Activated T-cell treated with anti-CD3 and anti-CD28 coated beads, Interleukin-2, amount 50 U/mL, for 1 hour (primary cell): ENCODE measurements at regions not wholly inside any gene's neighbourhood (a gene's known extent, or its start where the extent isn't known, plus 50 kb on each side); places are given as distances from the start of the nearest gene placed in this dataset.
"Not testable (repeated sequence)": the region's sequence is repeated elsewhere in the genome, so short reads cannot be mapped to it uniquely, and the experiment has no call there.

Source experiments
- DNase-seq: peaks from one replicate; pipeline ENCODE4 v3.0.0-alpha.2; 2020

DNA sequence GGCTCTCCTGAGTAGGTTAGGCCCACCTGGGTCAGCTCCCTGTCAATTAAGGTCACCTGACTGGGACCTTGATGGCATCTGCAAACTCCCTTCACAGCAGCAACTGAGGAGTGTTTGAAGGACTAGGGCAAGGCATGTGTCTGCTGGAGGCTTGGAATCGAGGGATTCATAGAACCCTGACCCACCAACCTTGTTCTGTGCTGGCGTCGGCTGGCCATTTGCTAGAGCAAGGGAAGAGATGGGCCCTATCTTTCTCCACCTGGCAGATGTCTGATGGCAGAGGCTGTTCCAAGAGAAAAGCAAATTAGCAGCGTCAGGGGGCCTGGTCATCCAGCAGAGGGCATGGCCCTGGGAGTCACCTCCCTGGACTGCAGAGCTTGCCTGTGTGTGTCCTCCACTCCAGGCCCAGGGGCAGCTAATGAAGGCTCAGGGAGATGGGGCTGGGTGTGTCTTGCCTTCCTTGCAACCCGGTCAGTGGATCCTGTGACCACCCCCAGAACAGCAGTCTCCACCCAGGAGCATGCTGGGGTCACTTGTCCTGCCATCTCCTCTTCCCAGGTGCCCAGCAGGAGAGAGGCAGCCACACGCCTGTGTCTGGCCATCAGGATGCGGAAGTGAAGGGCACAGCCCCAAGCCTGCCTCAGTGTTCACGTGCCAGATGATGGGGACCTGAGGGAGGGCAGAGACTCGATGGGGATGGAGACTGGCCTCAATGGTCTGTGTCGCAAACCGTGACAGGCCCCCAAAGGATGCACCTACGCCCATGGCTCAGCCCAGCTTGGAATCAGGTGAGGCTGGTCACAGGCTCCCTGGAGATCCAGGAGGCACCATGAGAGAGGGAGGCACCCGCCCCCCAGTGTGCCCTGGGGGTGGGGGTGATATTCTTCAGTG, 53.9 kb downstream of the BARX1 start:
- no peak for DNase-seq

GRCh38 chr9:93900436-93900819, 54.7 kb downstream of the BARX1 start:
- no peak for DNase-seq

- no peak for DNase-seq
Observed at GRCh38 chr9:93899609-93900435, 55.3 kb downstream of the BARX1 start.

- DNase-seq = no peak
Observed at GRCh38 chr9:93898502-93899426, 56.4 kb downstream of the BARX1 start.

GRCh38 chr9:93898026-93898425, 57.1 kb downstream of the BARX1 start:
- no peak for DNase-seq

DNA sequence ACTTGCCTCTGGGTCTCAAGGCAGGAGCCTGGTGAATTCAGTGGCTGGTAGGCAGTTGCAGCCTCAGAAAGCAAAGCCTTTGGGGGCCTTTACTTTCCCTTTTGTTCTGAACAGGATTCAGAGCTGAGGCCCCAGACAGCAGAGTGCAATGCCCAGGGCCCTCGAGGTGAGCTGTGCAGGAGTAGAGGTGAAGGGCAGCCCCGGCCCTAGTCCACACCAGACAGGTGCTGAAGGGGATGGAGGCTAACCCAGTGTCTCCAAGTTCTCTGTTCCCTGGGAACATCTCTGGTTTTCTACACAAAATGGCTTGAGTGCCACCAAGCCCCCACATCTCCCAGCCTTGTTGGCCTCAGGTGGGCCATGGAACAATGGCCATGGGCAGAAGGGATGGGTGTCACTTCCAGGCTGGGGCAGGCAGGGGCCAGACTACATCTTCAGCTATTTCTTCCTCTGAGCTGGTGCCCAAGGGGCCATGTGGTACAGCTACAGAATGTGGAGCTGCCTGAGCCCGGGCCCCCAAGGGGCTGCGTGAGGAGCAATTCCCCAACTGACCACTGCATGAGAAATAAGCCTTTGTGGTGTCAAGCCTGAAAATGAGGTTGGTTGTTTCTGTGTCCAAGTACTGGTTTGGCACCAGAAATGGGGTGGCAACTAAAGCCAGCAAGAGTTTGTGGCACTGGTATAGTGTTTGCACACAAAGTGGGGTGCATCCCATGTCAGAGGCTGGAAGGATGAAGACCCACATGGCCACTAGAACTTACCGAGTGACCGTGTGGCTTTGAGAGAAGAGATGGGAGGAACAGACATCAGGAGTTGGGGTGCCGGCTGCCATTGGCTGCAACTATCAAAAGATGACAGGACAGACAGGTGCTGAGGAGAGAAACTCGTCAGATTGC, 57.8 kb downstream of the BARX1 start:
- DNase-seq = no peak

DNA sequence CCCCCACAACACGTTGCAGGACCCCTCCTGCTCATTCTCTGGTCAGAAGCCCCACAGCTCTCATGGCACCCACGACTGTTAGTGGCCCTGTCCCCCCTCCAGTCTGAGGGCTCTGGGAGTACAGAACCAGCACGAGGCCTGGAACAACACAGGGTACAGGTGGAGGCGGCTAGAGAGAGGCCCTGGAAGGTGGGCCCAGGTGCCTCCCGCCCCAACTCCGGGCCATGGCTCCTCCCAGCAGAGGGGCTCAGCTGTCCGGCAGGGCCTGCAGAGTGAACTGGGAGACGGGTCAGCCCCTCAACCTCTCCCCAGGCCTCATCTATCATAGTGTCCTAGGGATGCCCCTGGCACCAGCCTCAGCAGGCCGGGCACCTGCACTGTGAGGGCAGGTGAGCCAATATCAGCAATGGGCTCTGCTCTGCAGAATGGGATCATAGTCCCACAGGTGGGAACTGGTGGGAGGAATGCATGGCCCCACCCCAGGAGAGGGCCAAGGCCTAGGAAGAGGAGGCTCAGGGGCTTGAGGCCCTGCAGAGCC, 58.6 kb downstream of the BARX1 start:
- DNase-seq = no peak

- no peak for DNase-seq
Observed at GRCh38 chr9:93896093-93896492, 59.1 kb downstream of the BARX1 start.

DNA sequence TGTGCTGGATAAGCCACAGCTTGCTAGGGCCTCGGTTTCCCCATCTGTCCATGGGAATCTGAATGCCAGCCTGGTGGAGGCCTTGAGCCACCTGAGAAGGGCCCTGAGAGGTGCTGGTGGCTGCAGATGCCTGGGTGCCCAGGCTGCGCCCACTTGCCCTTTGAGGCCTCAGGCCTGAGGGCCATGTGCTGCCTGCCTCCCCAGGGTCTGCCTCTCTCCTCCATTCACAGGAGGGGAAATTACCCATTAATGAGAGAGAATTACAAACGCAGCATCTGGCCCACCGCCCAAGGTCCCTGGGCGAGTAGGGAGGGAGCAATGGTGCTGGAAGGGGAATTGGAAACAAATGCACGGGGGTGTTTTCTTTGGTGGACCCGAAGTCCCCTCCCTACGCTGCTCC, 59.6 kb downstream of the BARX1 start:
- DNase-seq = no peak

DNA sequence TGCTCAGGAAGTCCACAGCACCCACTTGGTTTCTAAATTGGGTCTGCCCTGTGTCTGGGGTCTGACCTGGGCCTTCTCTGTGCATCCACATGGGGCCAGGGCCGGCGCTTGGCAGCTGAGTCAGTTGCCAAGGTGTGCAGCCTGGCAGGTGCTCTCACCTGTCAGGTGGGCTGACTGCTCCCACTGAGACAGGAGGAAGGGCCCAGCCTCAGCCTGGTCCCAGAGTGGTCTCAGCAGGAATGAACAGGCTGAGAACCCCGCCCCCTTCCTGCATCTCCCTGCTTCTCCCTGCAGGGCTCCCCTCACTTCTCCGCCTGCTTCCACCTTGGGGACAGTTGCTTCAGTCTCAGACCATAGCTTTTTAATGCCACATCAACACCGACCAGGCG, 60.5 kb downstream of the BARX1 start:
- DNase-seq = no peak

- no peak for DNase-seq
Observed at GRCh38 chr9:93893899-93894690, 61.1 kb downstream of the BARX1 start.

GRCh38 chr9:93893194-93893593, 62.0 kb downstream of the BARX1 start:
- no peak for DNase-seq

DNA sequence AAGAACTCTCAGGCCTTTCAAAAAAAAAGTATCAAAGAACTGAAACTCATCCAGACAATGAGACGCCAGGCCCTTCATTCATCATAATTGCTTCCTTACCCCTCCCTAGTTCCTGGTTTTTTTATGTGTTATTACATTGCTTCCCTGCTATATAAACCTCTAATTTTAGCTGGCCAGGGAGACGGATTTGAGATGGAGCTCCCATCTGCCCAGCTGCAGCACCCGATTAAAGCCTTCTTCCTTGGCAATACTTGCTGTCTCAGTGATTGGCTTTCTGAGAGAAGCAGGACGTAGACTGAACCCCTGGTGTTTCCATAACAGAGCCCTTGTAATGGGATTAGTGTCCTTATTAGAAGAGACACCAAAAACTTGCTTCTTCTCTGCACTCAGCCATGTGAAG, 62.4 kb downstream of the BARX1 start:
- no peak for DNase-seq

GRCh38 chr9:93891549-93892310, 63.4 kb downstream of the BARX1 start:
- no peak for DNase-seq

GRCh38 chr9:93891050-93891449, 64.1 kb downstream of the BARX1 start:
- DNase-seq = no peak

GRCh38 chr9:93890436-93890935, 64.7 kb downstream of the BARX1 start:
- DNase-seq = no peak

- DNase-seq = no peak
Observed at GRCh38 chr9:93886911-93887310, 68.2 kb downstream of the BARX1 start.

DNA sequence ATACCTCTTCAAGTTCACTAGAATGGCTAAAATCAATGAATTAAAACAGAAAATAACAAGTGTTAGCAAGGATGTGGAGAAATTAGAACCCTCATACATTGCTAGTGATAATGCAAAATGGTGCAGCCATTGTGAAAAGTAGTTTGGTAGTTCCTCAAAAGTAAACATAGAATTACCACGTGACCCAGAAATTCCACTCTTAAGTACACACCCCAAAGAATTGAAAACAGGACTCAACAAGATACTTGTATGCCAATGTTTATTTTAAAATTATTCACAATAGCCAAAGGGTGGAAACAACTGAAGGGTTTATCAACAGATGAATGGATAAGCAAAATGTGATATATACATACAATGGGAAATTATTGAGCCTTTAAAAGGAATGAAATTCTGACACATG, 70.3 kb downstream of the BARX1 start:
- no peak for DNase-seq

GRCh38 chr9:93879662-93880407, 75.3 kb downstream of the BARX1 start:
- not testable (repeated sequence) for DNase-seq
